Heart right ventricle (tissue), 16 donors: ENCODE measurements at regions not wholly inside any gene's neighbourhood (a gene's known extent, or its start where the extent isn't known, plus 50 kb on each side); places are given as distances from the start of the nearest gene placed in this dataset.

Experiments
- ATAC-seq, 8 donors: fragments of 200-7000 bp; cut with Tn5 transposase; one replicate each; pipeline ENCODE4 v1.9.1; 2020; ENCODE audit warnings: mild to moderate bottlenecking in 8 of 8, moderate library complexity in 8 of 8, moderate number of reproducible peaks in 1 of 8
- DNase-seq, 2 donors: peaks; one replicate each; pipeline ENCODE4 v3.0.0-alpha.2; 2020
- H3K27ac ChIP-seq, 10 donors: fragments of 200-600 bp; sonication (generic) in 2 of 10; one replicate each; pipeline versions ENCODE4 v1.5.0 to v1.8.0; 2020 to 2022; ENCODE audit warnings: mild to moderate bottlenecking in 3 of 10
- H3K27me3 ChIP-seq, 7 donors: fragments of 200-600 bp; one replicate each; pipeline ENCODE4 v1.8.0; 2021 to 2022; ENCODE audit warnings: mild to moderate bottlenecking in 2 of 7
- H3K36me3 ChIP-seq, 9 donors: fragments of 200-600 bp; sonication (generic) in 1 of 9; one replicate each; pipeline versions ENCODE4 v1.5.0 to v1.8.0; 2020 to 2022; ENCODE audit warnings: mild to moderate bottlenecking in 2 of 9
- H3K4me1 ChIP-seq, 9 donors: fragments of 200-600 bp; sonication (generic) in 1 of 9; one replicate each; pipeline versions ENCODE4 v1.5.0 to v1.8.0; 2020 to 2022; ENCODE audit warnings: mild to moderate bottlenecking in 4 of 9
- H3K4me3 ChIP-seq, 10 donors: fragments of 200-600 bp; sonication (generic) in 2 of 10; one replicate each; pipeline versions ENCODE4 v1.5.0 to v1.8.0; 2020 to 2022; ENCODE audit warnings: mild to moderate bottlenecking in 7 of 10, moderate library complexity in 2 of 10
- H3K9me3 ChIP-seq, 11 donors: fragments of 200-600 bp in 10 of 11; sonication (generic) in 2 of 11; one replicate each; pipeline versions ENCODE4 v1.5.0 to v1.8.0; 2013 to 2022; ENCODE audit warnings: mild to moderate bottlenecking in 2 of 11, control low read depth in 1 of 11, moderate library complexity in 1 of 11
- CTCF ChIP-seq, 9 donors: fragments of 200-600 bp; sonication (generic) in 2 of 9; IDR thresholded peaks; one replicate each; pipeline versions ENCODE4 v1.5.0 to v1.8.0; 2021 to 2022; ENCODE audit warnings: antibody characterized with exemption in 9 of 9, mild to moderate bottlenecking in 5 of 9, moderate library complexity in 1 of 9
- WGBS, 2 donors: extraction: QIAGEN DNeasy Blood & Tissue Kit; methylation state at CpG; one replicate each; pipeline ENCODE4 v1.1.7; 2013; ENCODE audit warnings: inconsistent platforms in 1 of 2; 5-methylcytosine and 5-hydroxymethylcytosine counted together
- intact Hi-C, 10 donors: fragments of 100-400 bp; cut with DNase I; formaldehyde crosslinking; loops; one replicate each; pipeline versions ENCODE4 v1.11.1 to v1.14.2; 2022
- donor health status: Arrhythmogenic right ventricular cardiomyopathy.
- donor health status: ischemic (EF 13 %, LVEDD 7.1; RV severe dilation, severe dysfunction).
- donor health status: healthy with polysubstance abuse.
- donor health status: DM: no; HTN: yes; CAD: no.
- donor health status: DM: no; HTN: no; CAD: no.
- donor health status: ischemic (EF 25% LVEDD 6.9; RV normal size, moderate dysfunction).
- donor health status: ischemic (EF 25% LVEDD 5.7; RV mildly dilated, moderate dysfunction).
- donor health status: healthy.
- donor health status: DM: yes; HTN: yes; CAD: no.
- donor health status: Ischemic cardiomyopathy.
- donor health status: ischemic (EF 35%, LVEDD 5.7; RV mildly dilated, moderate dysfunction).
- donor health status: nonischemic (EF 11% LVEDD 7.7; RV severe dilation, severe dysfunction).
- donor health status: DM: yes; HTN: yes; CAD: no.
- donor health status: PGD.
- donor health status: ischemic (EF 29% LVEDD 5.4; RV normal size, mild dysfunction).
- donor health status: nonischemic (EF 23%, LVEDD 6.1; RV moderate dilation, normal function).

- peak in 1 of 2 donors; percentile 54 for DNase-seq
- intact Hi-C loops = loop anchor here in 7 of 10 donors (5.0 to 10.0 kb wide), 6 partner anchors 168 to 866 kb away; no protein-coding TSS in a partner anchor
- peak; percentile 55 to 86 (median 74) for ATAC-seq
- Histone ChIP-seq H3K36me3 (no peaks in the 10 kb centered on the region), H3K9me3 (peaks cover 0 to 11% (median 0%) of the 10 kb centered on the region in 11 donors), H3K4me1 (no peaks in the 10 kb centered on the region), H3K4me3 (peak overlapping the region in 4 of 10 donors; percentile 20 to 39 (median 30)), H3K27ac (peak overlapping the region in 1 of 10 donors; percentile 9), H3K27me3 (peaks cover 0 to 3% (median 0%) of the 10 kb centered on the region in 7 donors)
- WGBS, 2 donors = 15 to 23% methylated on average over 4 of the region's 4 CpGs
- peak; percentile 75 to 91 (median 88) for TF ChIP-seq CTCF (IDR thresholded peaks at IDR 0.05)
Measured at GRCh38 chr4:104860238-104861123, 286.2 kb upstream of the TET2 start.

GRCh38 chr4:104866809-104867208 is 279.9 kb upstream of the TET2 start:
- intact Hi-C loops = loop anchor here in 4 of 10 donors (10.0 kb wide), 2 partner anchors 802 to 872 kb away; no protein-coding TSS in a partner anchor
- Histone ChIP-seq H3K9me3 (peaks cover 0 to 11% (median 0%) of the 10 kb centered on the region in 11 donors), H3K27ac (no peak overlapping the region), H3K4me1 (peaks cover 0 to 3% (median 0%) of the 10 kb centered on the region in 9 donors), H3K27me3 (no peaks in the 10 kb centered on the region), H3K36me3 (no peaks in the 10 kb centered on the region), H3K4me3 (no peak overlapping the region)
- ATAC-seq (no peak), DNase-seq (no peak)
- 80 to 88% methylated on average over 4 of the region's 4 CpGs for WGBS, 2 donors
- no peak for TF ChIP-seq CTCF (IDR thresholded peaks at IDR 0.05)

- Histone ChIP-seq H3K4me3 (no peak overlapping the region), H3K27me3 (no peaks in the 10 kb centered on the region), H3K9me3 (no peaks in the 10 kb centered on the region), H3K27ac (no peak overlapping the region), H3K36me3 (no peaks in the 10 kb centered on the region), H3K4me1 (peaks cover 0 to 3% (median 0%) of the 10 kb centered on the region in 9 donors)
- DNase-seq (no peak), ATAC-seq (no peak)
- TF ChIP-seq CTCF (IDR thresholded peaks at IDR 0.05) = no peak
- intact Hi-C loops = loop anchor here in 4 of 10 donors (10.0 kb wide), 2 partner anchors 804 to 874 kb away; no protein-coding TSS in a partner anchor
Measured at GRCh38 chr4:104868533-104868932, 278.1 kb upstream of the TET2 start.

- no peak for TF ChIP-seq CTCF (IDR thresholded peaks at IDR 0.05)
- no peak overlapping the region for H3K27ac ChIP-seq
- ATAC-seq (no peak), DNase-seq (no peak)
- 88 to 93% methylated on average over 2 of the region's 2 CpGs for WGBS, 2 donors
- H3K4me3 ChIP-seq = no peak overlapping the region
- intact Hi-C loops = loop anchor here in 4 of 10 donors (10.0 kb wide), 2 partner anchors 804 to 874 kb away; no protein-coding TSS in a partner anchor
- no peaks in the 10 kb centered on the region for H3K9me3 ChIP-seq
- no peaks in the 10 kb centered on the region for H3K36me3 ChIP-seq
- H3K27me3 ChIP-seq = no peaks in the 10 kb centered on the region
- peaks cover 0 to 3% (median 0%) of the 10 kb centered on the region in 9 donors for H3K4me1 ChIP-seq
Measured at GRCh38 chr4:104868958-104869357, 277.7 kb upstream of the TET2 start.
